ENCODE measurements at regions not wholly inside any gene's neighbourhood (a gene's known extent, or its start where the extent isn't known, plus 50 kb on each side); places are given as distances from the start of the nearest gene placed in this dataset.
"Not testable (repeated sequence)": the region's sequence is repeated elsewhere in the genome, so short reads cannot be mapped to it uniquely, and the experiment has no call there.

- H3K4me3 Mint-ChIP-seq = no peak overlapping the region
- ChIA-PET CTCF (no interaction called here), POLR2A (no interaction called here)
- no peaks in the 10 kb centered on the region for H3K9me3 Mint-ChIP-seq
- peaks cover 3% of the 10 kb centered on the region for H3K27me3 Mint-ChIP-seq
- H3K27ac Mint-ChIP-seq = no peak overlapping the region
- H3K36me3 Mint-ChIP-seq (ENCODE audit: low read depth) = no peaks in the 10 kb centered on the region
- H3K4me1 Mint-ChIP-seq = no peaks in the 10 kb centered on the region
- DNase-seq = no peak
These were observed 327.0 kb upstream of the DKK2 start for GRCh38 chr4:107363125-107363524.

- Mint-ChIP-seq H3K36me3 (ENCODE audit: low read depth) (no peaks in the 10 kb centered on the region), H3K9me3 (no peaks in the 10 kb centered on the region), H3K4me1 (no peaks in the 10 kb centered on the region), H3K27me3 (peaks cover 3% of the 10 kb centered on the region), H3K4me3 (no peak overlapping the region), H3K27ac (no peak overlapping the region)
- DNase-seq = no peak
- CTCF ChIA-PET = no interaction called here
- POLR2A ChIA-PET = no interaction called here
These were observed 323.1 kb upstream of the DKK2 start for GRCh38 chr4:107359208-107359607.

- H3K4me1 Mint-ChIP-seq; POLR2A ChIA-PET; DNase-seq; H3K36me3 Mint-ChIP-seq (ENCODE audit: low read depth); H3K27me3 Mint-ChIP-seq; H3K4me3 Mint-ChIP-seq; H3K9me3 Mint-ChIP-seq; CTCF ChIA-PET; H3K27ac Mint-ChIP-seq: not testable (repeated sequence)
These were observed 318.2 kb upstream of the DKK2 start for GRCh38 chr4:107354304-107354703.

- no peaks in the 10 kb centered on the region for H3K27me3 Mint-ChIP-seq
- peaks cover 2% of the 10 kb centered on the region for H3K9me3 Mint-ChIP-seq
- no peak overlapping the region for H3K27ac Mint-ChIP-seq
- CTCF ChIA-PET = no interaction called here
- H3K4me1 Mint-ChIP-seq = no peaks in the 10 kb centered on the region
- POLR2A ChIA-PET = no interaction called here
- H3K36me3 Mint-ChIP-seq (ENCODE audit: low read depth) = no peaks in the 10 kb centered on the region
- H3K4me3 Mint-ChIP-seq = no peak overlapping the region
- no peak for DNase-seq
These were observed 315.1 kb upstream of the DKK2 start for GRCh38 chr4:107351196-107351595.

- Mint-ChIP-seq H3K27me3 (no peaks in the 10 kb centered on the region), H3K27ac (no peak overlapping the region), H3K36me3 (ENCODE audit: low read depth) (no peaks in the 10 kb centered on the region), H3K4me1 (no peaks in the 10 kb centered on the region), H3K9me3 (peaks cover 2% of the 10 kb centered on the region), H3K4me3 (no peak overlapping the region)
- no peak for DNase-seq
- CTCF ChIA-PET = no interaction called here
- POLR2A ChIA-PET = no interaction called here
These were observed 313.6 kb upstream of the DKK2 start for GRCh38 chr4:107349732-107350131.

- Mint-ChIP-seq H3K36me3 (ENCODE audit: low read depth) (no peaks in the 10 kb centered on the region), H3K9me3 (peaks cover 2% of the 10 kb centered on the region), H3K27me3 (no peaks in the 10 kb centered on the region), H3K4me3 (no peak overlapping the region), H3K4me1 (no peaks in the 10 kb centered on the region), H3K27ac (no peak overlapping the region)
- DNase-seq = no peak
- ChIA-PET POLR2A (no interaction called here), CTCF (no interaction called here)
These were observed 313.2 kb upstream of the DKK2 start for GRCh38 chr4:107349266-107349665.

GRCh38 chr4:107348188-107349050 is 312.3 kb upstream of the DKK2 start:
- no peaks in the 10 kb centered on the region for H3K27me3 Mint-ChIP-seq
- no peaks in the 10 kb centered on the region for H3K4me1 Mint-ChIP-seq
- no peaks in the 10 kb centered on the region for H3K36me3 Mint-ChIP-seq (ENCODE audit: low read depth)
- H3K27ac Mint-ChIP-seq = no peak overlapping the region
- ChIA-PET POLR2A (no interaction called here), CTCF (no interaction called here)
- H3K4me3 Mint-ChIP-seq = no peak overlapping the region
- no peaks in the 10 kb centered on the region for H3K9me3 Mint-ChIP-seq
- DNase-seq = no peak

GRCh38 chr4:107333518-107333917 is 297.4 kb upstream of the DKK2 start:
- Mint-ChIP-seq H3K27me3 (no peaks in the 10 kb centered on the region), H3K27ac (no peak overlapping the region), H3K4me1 (no peaks in the 10 kb centered on the region), H3K36me3 (ENCODE audit: low read depth) (no peaks in the 10 kb centered on the region), H3K9me3 (peaks cover 2% of the 10 kb centered on the region), H3K4me3 (no peak overlapping the region)
- no peak for DNase-seq
- ChIA-PET POLR2A (no interaction called here), CTCF (no interaction called here)

GRCh38 chr4:107332656-107333055 is 296.5 kb upstream of the DKK2 start:
- CTCF ChIA-PET; H3K4me3 Mint-ChIP-seq; H3K36me3 Mint-ChIP-seq (ENCODE audit: low read depth); H3K4me1 Mint-ChIP-seq; H3K9me3 Mint-ChIP-seq; POLR2A ChIA-PET; H3K27ac Mint-ChIP-seq; H3K27me3 Mint-ChIP-seq; DNase-seq: not testable (repeated sequence)

GRCh38 chr4:107330916-107331315 is 294.8 kb upstream of the DKK2 start:
- ChIA-PET POLR2A (no interaction called here), CTCF (no interaction called here)
- Mint-ChIP-seq H3K4me1 (no peaks in the 10 kb centered on the region), H3K36me3 (ENCODE audit: low read depth) (no peaks in the 10 kb centered on the region), H3K9me3 (peaks cover 5% of the 10 kb centered on the region), H3K27me3 (no peaks in the 10 kb centered on the region), H3K27ac (no peak overlapping the region), H3K4me3 (no peak overlapping the region)
- no peak for DNase-seq

- H3K9me3 Mint-ChIP-seq = no peaks in the 10 kb centered on the region
- H3K27me3 Mint-ChIP-seq = no peaks in the 10 kb centered on the region
- H3K4me3 Mint-ChIP-seq = no peak overlapping the region
- no peak overlapping the region for H3K27ac Mint-ChIP-seq
- CTCF ChIA-PET = no interaction called here
- POLR2A ChIA-PET = no interaction called here
- H3K36me3 Mint-ChIP-seq (ENCODE audit: low read depth) = no peaks in the 10 kb centered on the region
- no peak for DNase-seq
- no peaks in the 10 kb centered on the region for H3K4me1 Mint-ChIP-seq
These were observed 283.3 kb upstream of the DKK2 start for GRCh38 chr4:107319386-107319785.

GRCh38 chr4:107318078-107318477 is 282.0 kb upstream of the DKK2 start:
- DNase-seq = no peak
- Mint-ChIP-seq H3K4me1 (no peaks in the 10 kb centered on the region), H3K27ac (no peak overlapping the region), H3K9me3 (no peaks in the 10 kb centered on the region), H3K27me3 (no peaks in the 10 kb centered on the region), H3K36me3 (ENCODE audit: low read depth) (no peaks in the 10 kb centered on the region), H3K4me3 (no peak overlapping the region)
- ChIA-PET CTCF (no interaction called here), POLR2A (no interaction called here)

GRCh38 chr4:107317611-107318010 is 281.5 kb upstream of the DKK2 start:
- POLR2A ChIA-PET = no interaction called here
- Mint-ChIP-seq H3K4me3 (no peak overlapping the region), H3K27me3 (no peaks in the 10 kb centered on the region), H3K4me1 (no peaks in the 10 kb centered on the region), H3K36me3 (ENCODE audit: low read depth) (no peaks in the 10 kb centered on the region), H3K9me3 (no peaks in the 10 kb centered on the region), H3K27ac (no peak overlapping the region)
- CTCF ChIA-PET = no interaction called here
- DNase-seq = no peak

- CTCF ChIA-PET = no interaction called here
- Mint-ChIP-seq H3K27me3 (no peaks in the 10 kb centered on the region), H3K4me1 (no peaks in the 10 kb centered on the region), H3K4me3 (no peak overlapping the region), H3K27ac (no peak overlapping the region), H3K36me3 (ENCODE audit: low read depth) (no peaks in the 10 kb centered on the region), H3K9me3 (no peaks in the 10 kb centered on the region)
- POLR2A ChIA-PET = no interaction called here
- DNase-seq = no peak
These were observed 279.5 kb upstream of the DKK2 start for GRCh38 chr4:107315584-107315983.

Data from activated CD4-positive, alpha-beta memory T cell treated with anti-CD3 and anti-CD28 coated beads, Interleukin-2, amount 10 ng/mL, durations not matched to agents 7 days and 5 days (primary cell).